Adipose tissue (tissue), 3 donors: ENCODE measurements at regions not wholly inside any gene's neighbourhood (a gene's known extent, or its start where the extent isn't known, plus 50 kb on each side); places are given as distances from the start of the nearest gene placed in this dataset.

Experiments
- H3K27ac ChIP-seq: one replicate; pipeline ENCODE4 v1.5.1; 2013; ENCODE audit warnings: low read depth, low read length
- WGBS, 3 donors: extraction: QIAGEN DNeasy Blood & Tissue Kit; methylation state at CpG; one replicate each; pipeline ENCODE4 v1.1.7; 2013; 5-methylcytosine and 5-hydroxymethylcytosine counted together
- donor health status: healthy with polysubstance abuse.
- donor health status: Bipolar disorder and iron deficiency.
- donor health status: healthy.

GRCh38 chr20:23257848-23258746, 92.5 kb upstream of the NXT1 start:
- WGBS, 3 donors, result 28 to 62% (median 61%) methylated on average over 8 of the region's 8 CpGs
- no peak overlapping the region for H3K27ac ChIP-seq

- H3K27ac ChIP-seq, result no peak overlapping the region
- WGBS, 3 donors, result 40 to 46% (median 42%) methylated on average over 12 of the region's 12 CpGs
Measured at GRCh38 chr20:23257106-23257761, 93.4 kb upstream of the NXT1 start.

DNA sequence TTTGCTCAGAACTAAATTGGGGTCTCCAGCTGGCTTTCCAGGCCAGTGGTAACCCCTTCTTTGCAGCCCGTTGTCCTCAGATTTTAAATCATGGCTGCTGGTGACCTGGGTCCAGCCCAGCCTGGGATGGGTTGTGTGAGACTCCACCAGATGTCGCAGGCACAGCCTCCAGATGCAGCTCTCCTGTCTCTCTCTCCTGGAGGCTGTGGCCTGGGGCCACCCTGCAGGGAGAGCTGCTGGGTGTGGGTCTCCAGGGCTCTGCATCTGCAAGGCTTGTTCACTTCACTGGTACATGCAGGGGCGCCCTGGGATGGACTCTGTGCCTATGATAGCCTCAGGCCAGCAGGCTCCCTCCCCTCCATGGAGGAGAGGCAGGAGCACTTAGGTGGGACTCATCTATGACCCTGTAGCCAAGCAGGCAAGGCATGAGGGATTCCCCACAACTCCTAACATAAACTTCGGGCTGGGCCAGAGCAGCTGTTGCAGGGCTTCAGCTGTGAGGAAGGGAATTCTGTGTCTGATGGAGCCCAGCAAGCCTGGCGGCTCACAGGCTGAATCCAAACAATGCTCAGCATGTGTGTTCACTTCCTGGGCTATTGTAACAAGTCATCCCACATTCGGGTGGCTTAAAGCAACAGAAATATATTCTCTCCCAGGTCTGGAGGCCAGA, 94.7 kb upstream of the NXT1 start:
- H3K27ac ChIP-seq, result no peak overlapping the region
- WGBS, 3 donors, result 43 to 70% (median 58%) methylated on average over 6 of the region's 6 CpGs

- H3K27ac ChIP-seq, result no peak overlapping the region
- WGBS, 3 donors, result 71 to 85% (median 80%) methylated on average over 6 of the region's 6 CpGs
Measured at GRCh38 chr20:23255106-23255505, 95.5 kb upstream of the NXT1 start.

GRCh38 chr20:23254505-23254904, 96.1 kb upstream of the NXT1 start:
- WGBS, 3 donors, result 21 to 53% (median 52%) methylated on average over 2 of the region's 2 CpGs

DNA sequence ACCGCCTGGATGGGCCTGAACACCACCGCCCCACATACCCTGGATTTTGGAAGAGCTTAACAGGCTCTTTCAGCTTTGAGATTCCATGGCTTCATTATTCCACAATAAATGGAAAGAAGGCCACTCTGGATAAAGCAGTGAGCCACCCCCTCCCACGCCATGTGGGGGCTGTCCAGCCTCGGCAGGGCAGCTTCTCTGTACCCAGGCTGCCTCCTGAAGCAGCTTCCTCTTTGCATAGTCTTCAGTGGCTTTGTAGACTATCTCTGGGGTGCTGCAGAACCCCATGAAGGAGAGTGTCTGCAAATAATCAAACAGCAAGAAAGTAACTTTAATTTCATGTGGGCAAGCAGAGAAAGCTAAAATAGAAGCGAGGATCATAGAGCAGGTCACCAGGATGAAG, 96.6 kb upstream of the NXT1 start:
- WGBS, 3 donors, result 65 to 73% (median 70%) methylated on average over 5 of the region's 5 CpGs
- no peak overlapping the region for H3K27ac ChIP-seq

More at GRCh38 chr20:23254505-23254904, 96.1 kb upstream of the NXT1 start:
- H3K27ac ChIP-seq, result no peak overlapping the region

- WGBS, 3 donors, result 80 to 85% (median 85%) methylated on average over 3 of the region's 3 CpGs
Measured at GRCh38 chr20:23253524-23253923, 97.1 kb upstream of the NXT1 start.

GRCh38 chr20:23251779-23252178, 98.8 kb upstream of the NXT1 start:
- 74 to 78% (median 74%) methylated on average over 6 of the region's 6 CpGs for WGBS, 3 donors
- H3K27ac ChIP-seq, result no peak overlapping the region

More at GRCh38 chr20:23253524-23253923, 97.1 kb upstream of the NXT1 start:
- H3K27ac ChIP-seq, result no peak overlapping the region

- H3K27ac ChIP-seq, result no peak overlapping the region
- 65 to 88% (median 85%) methylated on average over 4 of the region's 4 CpGs for WGBS, 3 donors
Measured at GRCh38 chr20:23249541-23249940, 101.0 kb upstream of the NXT1 start.

DNA sequence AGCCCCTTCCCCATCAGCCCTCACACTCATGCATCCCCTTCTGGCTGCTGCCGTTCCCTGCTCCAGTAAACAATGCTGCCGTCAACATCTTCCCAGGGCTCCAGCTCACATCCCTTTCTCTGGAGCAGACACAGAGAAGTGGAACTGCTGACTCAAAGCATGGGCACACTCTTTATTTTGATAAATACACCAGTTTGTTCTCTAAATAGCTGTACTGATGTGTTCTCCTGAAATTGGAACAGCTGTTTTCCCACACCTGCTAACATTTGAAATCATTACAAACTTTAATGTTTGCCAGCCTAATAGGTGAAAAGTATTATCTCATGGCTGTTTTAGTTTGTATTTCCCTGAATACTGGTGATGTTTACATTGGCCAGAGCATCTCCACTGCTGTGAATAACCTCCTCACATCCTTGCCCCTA, 102.1 kb upstream of the NXT1 start:
- H3K27ac ChIP-seq, result no peak overlapping the region
- WGBS, 3 donors, result 29 to 60% (median 55%) methylated on average over 2 of the region's 2 CpGs

- no peak overlapping the region for H3K27ac ChIP-seq
- WGBS, 3 donors, result 54 to 56% (median 55%) methylated on average over 21 of the region's 21 CpGs
Measured at GRCh38 chr20:23246717-23247664, 103.6 kb upstream of the NXT1 start.

DNA sequence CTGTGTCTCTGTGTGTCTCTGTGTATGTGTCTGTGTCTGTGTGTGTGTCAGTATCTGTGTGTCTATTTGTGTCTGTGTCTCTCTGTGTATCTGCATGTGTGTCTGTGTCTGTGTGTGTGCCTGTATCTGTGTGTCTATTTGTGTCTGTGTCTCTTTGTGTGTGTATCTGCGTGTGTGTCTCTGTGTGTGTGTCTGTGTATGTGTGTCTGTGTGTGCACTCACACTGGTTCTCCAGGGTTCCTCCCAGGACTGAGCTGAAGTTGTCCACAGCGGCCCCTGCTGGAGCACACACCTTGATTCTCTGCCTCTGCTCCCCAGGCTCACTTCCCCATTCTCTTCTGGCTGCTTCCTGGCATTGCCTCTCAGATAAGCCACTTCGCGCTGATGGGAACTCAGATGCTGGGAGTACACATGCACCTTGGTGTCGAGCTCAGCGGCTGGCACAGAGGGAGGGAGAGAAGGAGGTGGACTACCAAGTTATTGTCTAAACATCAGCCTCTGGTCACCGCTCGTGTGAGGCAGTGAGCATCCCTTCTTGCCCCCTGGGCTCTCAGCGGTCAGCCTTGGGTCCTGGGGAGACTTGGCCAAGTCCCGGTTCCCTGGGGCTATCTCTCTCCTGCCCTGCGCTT, 104.9 kb upstream of the NXT1 start:
- H3K27ac ChIP-seq, result no peak overlapping the region
- 38 to 64% (median 49%) methylated on average over 11 of the region's 11 CpGs for WGBS, 3 donors

DNA sequence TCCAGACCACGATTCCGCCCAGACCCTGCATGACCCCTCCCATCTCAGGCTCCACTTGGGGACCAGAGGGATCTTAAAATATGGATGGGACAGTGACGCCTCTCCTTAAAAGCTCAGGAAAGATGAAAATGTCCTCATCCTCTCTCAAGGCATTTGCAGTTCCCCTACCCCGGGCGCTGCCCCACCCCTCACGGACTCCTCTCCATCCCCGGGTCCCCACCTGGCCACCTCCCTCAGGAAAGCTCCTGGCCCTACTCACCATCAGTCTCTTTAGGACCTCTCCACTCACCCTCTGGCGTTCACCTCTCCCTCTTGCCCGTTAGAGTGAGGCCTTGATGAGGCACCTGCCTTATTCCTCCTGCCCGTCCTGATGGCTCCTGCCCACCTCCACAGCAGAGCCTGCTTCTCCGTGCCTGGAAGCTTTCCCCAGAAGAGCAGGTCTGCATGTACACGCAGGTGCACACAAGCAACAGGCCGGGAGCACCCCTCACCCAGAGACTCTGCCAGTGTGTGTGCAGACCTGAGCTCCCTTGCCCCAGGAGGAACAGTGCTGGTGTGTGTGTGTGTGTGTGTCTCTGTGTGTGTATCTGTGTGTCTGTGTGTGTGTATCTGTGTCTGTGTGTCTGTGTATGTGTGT, 105.6 kb upstream of the NXT1 start:
- WGBS, 3 donors, result 75 to 92% (median 90%) methylated on average over 13 of the region's 13 CpGs
- H3K27ac ChIP-seq, result no peak overlapping the region

DNA sequence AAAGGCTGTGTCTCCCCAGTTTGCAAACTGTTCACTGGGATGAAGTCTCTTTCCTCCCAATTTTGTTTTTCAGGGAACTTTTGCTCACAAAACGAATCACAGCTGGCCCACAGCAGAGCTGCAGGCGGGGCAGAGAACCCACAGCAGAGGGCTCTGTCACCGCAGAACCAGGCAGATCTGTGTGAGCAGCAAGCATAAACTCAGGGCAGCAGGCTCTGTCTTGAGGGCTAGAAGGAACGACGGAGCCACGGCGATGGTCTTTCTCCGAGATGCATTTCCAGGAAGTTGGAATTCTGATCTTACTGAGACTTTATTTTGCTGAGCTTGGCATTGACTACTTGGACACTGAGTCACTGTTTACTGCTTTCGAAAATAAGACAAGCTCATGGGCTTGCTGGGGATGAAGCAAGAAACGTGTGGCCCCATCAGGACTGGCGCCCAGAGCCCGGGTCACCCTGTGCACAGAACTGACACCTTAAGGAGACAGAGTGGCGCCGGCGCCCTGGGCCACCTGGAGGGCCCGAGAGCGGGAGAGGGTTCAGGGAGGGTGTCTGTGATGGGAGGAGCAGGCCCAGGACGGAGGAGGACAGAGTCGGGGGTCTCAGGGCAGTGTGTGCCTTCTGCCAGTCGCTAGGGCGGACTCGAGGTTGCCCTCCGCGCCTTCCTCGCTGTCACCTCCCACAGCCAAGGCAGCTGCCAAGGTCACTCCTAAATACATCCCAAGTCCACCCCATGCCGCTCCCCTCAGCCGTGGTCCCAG, 106.3 kb upstream of the NXT1 start:
- WGBS, 3 donors, result 83% methylated on average over 27 of the region's 27 CpGs
- no peak overlapping the region for H3K27ac ChIP-seq

- no peak overlapping the region for H3K27ac ChIP-seq
- 86 to 92% (median 91%) methylated on average over 4 of the region's 4 CpGs for WGBS, 3 donors
Measured at GRCh38 chr20:23243791-23244155, 106.8 kb upstream of the NXT1 start.

- H3K27ac ChIP-seq, result no peak overlapping the region
- 44 to 81% (median 74%) methylated on average over 5 of the region's 5 CpGs for WGBS, 3 donors
Measured at GRCh38 chr20:23242556-23243180, 107.9 kb upstream of the NXT1 start.
